Activated CD8-positive, alpha-beta memory T cell treated with anti-CD3 and anti-CD28 coated beads, Interleukin-2, amount 50 U/mL, for 24 hours (primary cell): ENCODE measurements at regions not wholly inside any gene's neighbourhood (a gene's known extent, or its start where the extent isn't known, plus 50 kb on each side); places are given as distances from the start of the nearest gene placed in this dataset.

Experiments
- DNase-seq: peaks from one replicate; pipeline ENCODE4 v3.0.0-alpha.2; 2020; ENCODE audit errors: extremely low read depth

DNA sequence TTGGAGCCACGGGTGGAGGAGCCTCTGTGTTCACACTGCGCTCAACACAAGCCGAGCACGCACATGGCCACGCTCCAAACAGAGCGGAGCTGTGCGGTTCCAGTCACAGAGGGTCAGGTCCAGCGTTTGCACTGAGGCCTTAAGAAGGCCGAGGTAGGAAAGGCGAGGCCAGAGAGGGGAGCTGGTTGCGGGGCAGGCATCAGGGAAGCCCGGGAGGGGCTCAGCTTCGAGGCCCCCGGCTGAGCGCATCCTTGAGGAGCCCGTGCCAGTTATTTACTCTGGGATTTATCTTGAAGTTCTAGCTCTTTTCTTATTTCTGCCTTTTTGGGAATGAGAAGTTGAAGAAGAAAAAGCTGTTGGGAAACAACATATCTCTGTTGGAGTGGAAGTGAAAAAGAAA lies 140.8 kb downstream of the IRX1 start:
- no peak for DNase-seq

- DNase-seq = no peak
Measured at GRCh38 chr5:3736926-3737325, 141.3 kb downstream of the IRX1 start.

GRCh38 chr5:3738919-3739318 lies 143.3 kb downstream of the IRX1 start:
- DNase-seq = no peak

DNA sequence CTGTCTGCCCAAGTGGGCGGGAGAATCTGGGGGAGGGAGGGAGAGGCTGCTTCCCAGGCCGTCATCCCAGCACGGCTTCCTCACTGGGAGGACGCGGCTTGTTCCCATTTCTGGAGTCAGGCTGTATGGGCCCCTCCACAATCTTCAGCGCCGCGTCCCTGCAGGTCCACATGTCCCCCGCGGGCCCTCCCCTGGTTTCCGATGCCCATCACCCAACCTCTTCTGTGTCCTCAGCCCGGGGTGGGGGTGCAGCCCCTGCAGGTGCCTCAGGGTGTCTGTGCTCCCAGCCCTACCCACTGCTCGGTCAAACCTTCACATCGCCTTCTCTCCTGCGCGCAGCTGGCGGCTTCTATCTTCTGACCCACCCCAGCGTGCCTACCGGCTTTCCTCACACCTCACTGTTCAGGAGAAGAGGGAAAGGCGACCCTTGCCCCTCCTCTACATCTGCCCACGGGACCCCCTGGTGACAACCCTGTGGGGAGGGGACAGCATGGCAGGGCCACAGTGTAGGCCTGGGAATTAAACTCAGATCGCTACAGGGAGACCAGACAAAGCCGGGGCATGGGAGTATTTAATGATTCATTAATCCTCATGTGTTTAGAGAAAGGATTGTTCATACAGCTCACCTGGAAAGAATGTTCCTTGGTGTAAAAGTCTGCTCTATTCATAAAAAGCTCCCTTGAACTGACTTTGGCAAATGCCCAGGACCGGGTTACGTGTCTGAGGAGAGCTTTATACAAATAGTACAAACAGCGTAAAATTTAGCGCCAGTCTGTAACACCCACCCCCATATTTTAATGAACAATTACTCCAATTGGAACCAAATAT lies 145.1 kb downstream of the IRX1 start:
- DNase-seq = no peak

- no peak for DNase-seq
Measured at GRCh38 chr5:3741374-3741770, 145.7 kb downstream of the IRX1 start.

DNA sequence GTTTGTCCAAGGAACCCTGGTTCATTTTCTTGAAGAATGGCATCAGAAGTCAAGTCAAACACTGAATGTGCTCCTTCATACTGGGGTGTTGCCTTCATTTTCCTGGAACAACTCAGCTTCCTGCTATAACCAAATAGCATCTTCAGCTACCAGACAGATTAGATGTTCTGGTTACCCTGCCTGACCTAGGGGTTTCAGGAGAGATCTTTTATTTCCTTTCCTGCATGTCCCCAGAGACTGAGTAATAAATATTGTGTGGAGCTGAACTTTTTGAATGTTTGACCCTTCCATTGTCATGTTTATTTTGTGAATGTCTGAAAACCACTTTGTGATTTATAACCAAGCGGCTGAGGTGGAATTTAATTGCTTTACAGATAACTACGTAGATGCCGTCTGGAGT lies 147.1 kb downstream of the IRX1 start:
- no peak for DNase-seq

DNA sequence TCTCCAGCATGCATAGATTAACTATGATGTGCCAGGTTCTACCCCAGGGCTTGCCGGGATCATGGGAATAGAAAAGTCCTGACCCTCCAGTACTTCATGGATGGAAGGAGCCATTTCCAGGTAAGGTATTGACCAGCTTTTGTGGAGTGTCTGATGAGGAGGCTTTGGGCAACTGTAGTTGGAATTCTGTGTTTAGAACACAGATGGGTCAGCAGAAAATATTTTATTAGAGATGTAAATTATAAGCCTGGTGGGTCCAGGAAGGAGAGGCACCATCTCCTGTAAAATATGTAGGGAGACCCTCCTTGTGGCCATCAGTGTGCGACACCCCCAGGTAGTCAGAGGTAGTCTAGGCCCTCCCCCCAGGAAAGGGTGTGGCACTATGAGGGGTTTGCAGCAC lies 156.2 kb downstream of the IRX1 start:
- no peak for DNase-seq

- no peak for DNase-seq
Measured at GRCh38 chr5:3778000-3778550, 182.4 kb downstream of the IRX1 start.

DNA sequence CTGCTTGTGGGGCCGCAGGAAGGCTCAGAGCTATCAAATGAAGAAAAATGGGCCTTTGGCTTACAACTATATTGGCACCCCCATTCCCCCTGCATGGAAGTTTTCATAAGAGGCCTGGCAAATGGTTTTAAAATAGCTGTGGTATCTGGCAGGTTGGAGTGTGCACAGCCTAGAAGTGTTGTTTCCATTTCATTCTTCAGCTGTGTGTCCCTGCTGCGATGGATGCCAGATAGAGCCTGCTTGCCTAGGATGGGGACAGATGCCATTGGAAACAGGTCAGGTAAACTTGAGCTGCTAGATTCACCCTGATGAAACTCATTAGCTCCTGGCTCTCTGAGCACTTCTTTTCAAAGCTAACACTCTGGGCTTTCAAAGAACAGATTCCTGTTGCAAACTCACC lies 183.3 kb downstream of the IRX1 start:
- no peak for DNase-seq

GRCh38 chr5:3780278-3780677 lies 184.6 kb downstream of the IRX1 start:
- DNase-seq = no peak

DNA sequence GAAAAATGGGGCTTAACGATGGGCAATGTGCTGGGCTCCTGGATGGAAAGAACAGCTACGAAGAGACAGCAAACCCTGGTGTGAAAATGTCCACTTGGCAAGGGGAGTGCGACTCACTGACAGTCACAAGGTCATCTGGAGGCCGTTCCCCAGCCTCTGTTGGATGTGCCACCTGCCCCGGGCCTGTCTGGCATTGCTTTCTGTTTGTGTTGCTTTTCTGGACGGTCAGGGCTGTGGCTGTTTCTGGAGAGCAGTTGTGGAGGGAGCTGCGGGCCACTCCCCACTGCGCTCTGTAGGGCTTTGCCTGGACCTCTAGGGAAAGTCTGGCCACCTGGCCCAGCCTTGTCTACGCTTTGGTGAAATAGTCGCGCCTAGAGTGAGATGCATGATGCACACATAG lies 185.3 kb downstream of the IRX1 start:
- no peak for DNase-seq

DNA sequence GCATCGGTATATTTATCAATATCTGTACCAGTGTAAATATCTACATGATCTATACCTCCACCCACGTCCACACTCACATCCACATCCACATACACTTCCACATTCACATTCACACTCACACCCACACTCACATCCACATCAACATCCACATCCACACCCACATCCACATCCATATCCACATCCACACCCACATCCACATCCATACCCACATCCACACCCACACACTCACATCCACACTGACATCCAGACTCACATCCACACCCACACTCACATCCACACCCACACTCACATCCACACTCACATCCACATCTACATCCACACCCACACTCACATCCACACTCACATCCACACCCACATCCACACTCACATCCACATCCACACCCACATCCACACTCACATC lies 189.2 kb downstream of the IRX1 start:
- no peak for DNase-seq

DNA sequence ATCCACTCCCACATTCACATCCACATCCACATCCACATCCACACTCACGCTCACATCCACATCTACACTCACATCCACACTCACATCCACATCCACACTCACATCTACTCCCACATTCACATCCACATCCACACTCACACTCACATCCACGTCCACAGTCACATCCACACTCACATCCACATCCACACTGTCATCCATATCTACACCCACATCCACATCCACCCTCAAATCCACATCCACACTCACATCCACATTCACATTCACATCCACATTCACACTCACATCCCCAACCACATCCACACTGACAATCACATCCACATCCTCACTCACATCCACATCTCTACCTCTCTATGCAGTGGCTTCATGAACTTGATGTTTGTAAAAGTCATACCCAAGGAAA lies 190.5 kb downstream of the IRX1 start:
- DNase-seq = no peak

DNA sequence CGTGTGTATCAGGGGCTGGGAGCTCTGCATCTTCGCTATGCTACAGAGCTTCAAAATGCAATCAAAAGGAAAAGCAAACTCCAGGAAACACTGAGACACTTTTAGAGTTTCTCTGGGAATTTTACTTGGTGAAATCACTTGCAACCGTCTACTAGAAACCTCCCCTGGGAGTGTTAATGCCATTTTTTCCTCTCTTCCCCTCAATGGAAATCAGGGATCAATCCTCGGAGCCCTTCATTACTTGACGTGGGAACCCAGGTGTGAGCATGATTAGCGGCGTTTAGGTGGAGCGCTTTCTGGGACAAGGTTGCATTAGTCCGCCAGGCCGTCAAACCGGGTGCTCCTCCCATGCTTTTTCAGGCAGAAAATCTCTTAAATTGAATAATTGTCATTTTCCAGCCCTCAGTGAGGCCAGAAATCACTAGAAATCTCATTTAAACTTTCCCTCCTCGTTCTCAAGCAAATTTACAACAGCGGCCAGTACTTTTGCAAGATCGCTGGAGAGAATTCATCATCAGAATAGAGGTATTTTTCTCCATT lies 191.3 kb downstream of the IRX1 start:
- no peak for DNase-seq

DNA sequence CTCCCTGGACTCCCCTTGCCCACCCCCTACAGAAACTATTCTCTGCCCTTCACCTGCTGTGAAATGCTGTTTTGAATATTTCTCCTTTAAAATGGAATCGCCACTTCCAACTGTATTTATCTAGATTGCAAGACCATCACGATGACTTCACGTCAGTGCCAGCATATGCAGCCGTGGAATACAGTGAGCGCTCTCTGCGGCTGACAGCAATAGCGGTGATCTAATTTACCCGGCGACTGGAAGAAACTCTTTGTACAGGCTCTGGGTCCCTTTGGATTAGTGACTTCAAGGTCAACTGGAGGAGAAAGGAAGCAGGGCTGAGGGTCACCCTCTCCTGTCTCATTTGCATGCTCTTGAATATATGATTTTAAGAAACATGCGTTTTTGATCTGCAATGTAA lies 192.0 kb downstream of the IRX1 start:
- no peak for DNase-seq

DNA sequence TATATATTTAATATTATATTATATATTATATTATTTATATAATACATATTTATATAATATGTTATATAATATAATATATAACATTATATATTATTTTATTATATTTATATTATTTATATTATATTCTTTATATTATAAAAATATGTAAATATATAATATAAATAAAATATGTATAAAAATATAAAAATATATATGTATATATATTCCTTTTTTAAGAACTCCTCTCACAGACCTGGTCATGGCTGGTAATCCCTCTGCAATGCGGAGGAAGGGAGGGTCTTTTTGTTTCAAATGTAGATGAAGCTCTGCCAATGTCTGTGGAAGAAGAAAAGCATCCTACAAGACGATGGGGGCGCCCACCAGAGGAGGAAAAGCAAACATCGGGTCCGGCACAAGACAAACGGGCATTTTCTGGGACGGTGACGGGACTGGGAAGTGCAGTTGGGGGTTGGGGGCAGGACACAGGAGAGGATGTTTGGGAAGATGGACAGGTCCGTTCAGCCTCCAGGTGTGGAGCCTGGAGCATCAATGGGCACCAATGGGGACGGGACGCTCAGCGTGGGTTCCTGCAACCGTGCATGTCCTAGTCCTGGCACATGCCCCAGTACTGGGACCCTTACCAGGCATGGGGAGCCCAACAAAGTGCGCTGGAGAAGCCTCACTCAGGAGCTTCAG lies 194.0 kb downstream of the IRX1 start:
- DNase-seq = no peak

- DNase-seq = no peak
Measured at GRCh38 chr5:3793162-3793561, 197.5 kb downstream of the IRX1 start.

GRCh38 chr5:3794611-3795010 lies 199.0 kb downstream of the IRX1 start:
- DNase-seq = no peak

GRCh38 chr5:3796736-3797135 lies 201.1 kb downstream of the IRX1 start:
- no peak for DNase-seq

- no peak for DNase-seq
Measured at GRCh38 chr5:3801967-3802366, 206.3 kb downstream of the IRX1 start.

DNA sequence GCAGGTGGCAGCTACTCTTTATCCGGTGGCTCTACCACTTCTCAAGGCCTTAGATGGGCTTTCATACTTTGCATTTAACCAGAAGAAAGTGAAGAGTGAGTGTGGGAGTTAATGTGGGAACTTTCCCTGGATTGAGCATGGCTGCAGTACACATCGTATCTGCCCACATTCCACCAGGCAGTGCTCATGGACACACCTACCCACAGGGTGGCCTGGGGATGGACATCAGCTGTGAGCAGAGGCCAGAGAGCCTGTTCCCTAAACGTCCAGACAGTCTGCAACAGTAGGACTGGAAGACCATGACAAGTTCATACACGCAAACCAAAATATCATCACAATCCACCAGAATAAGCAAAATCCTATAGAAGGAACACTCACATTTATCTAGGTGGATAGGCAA lies 213.8 kb downstream of the IRX1 start:
- no peak for DNase-seq

DNA sequence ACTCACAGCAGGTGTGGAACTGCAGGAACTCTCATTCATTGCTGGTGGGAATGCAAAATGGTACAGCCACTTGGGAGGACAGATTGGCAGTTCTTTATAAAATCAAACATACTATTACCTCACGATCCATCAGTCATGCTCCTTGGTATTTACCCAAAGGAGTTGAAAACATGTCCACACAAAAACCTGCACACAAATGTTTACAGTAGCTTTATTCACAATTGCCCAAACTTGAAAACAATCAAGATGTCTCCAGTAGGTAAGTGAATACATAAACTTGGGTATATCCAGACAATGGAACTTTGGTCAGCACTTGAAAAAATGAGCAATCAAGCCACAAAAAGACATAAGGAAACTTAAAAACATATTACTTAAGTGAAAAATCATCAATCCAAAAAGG lies 215.5 kb downstream of the IRX1 start:
- no peak for DNase-seq

- DNase-seq = no peak
Measured at GRCh38 chr5:3818624-3819023, 223.0 kb downstream of the IRX1 start.
